HCT116 (cell line): ENCODE measurements at regions not wholly inside any gene's neighbourhood (a gene's known extent, or its start where the extent isn't known, plus 50 kb on each side); places are given as distances from the start of the nearest gene placed in this dataset.

Experiments
- CEBPB ChIP-seq: IDR thresholded peaks from 2 replicates; pipeline ENCODE4 v1.6.1; 2012; ENCODE audit warnings: low read depth
- FOSL1 ChIP-seq: IDR thresholded peaks from 2 replicates; pipeline ENCODE4 v1.6.1; 2012; ENCODE audit warnings: low read depth
- POLR2A ChIP-seq: IDR thresholded peaks from 2 replicates; pipeline ENCODE4 v1.7.0; 2011; ENCODE audit warnings: borderline replicate concordance; ENCODE audit not compliant: insufficient read depth, insufficient read length; ENCODE audit errors: extremely low read depth
- POLR2AphosphoS5 ChIP-seq: IDR thresholded peaks from 2 replicates; pipeline ENCODE4 v1.6.1; 2011; ENCODE audit warnings: mild to moderate bottlenecking, low read depth, low read length, moderate library complexity
- ZNF274 ChIP-seq: fragments of 200-500 bp; sonication (Bioruptor generic); IDR thresholded peaks from 2 replicates; pipeline ENCODE4 v1.6.1; 2014; ENCODE audit warnings: mild to moderate bottlenecking, low read depth, low read length, inconsistent platforms
- TF ChIP-seq, protein P1 (sequence below), 3 experiments: fragments of 200-600 bp in 1 of 3; sonication (generic) in 1 of 3; IDR thresholded peaks in 2 of 3; conservative IDR thresholded peaks in 1 of 3; 2 replicates each; pipeline ENCODE4 v1.5.1; 2012 to 2017; ENCODE audit warnings: low read depth in 2 of 3, low read length in 2 of 3, antibody characterized with exemption in 1 of 3, borderline replicate concordance in 1 of 3, control low read depth in 1 of 3, mild to moderate bottlenecking in 1 of 3, mixed read lengths in 1 of 3, mixed run types in 1 of 3, moderate library complexity in 1 of 3; ENCODE audit not compliant: insufficient read depth in 1 of 3
- TF ChIP-seq, protein P2 (sequence below): IDR thresholded peaks from 2 replicates; pipeline ENCODE4 v1.6.1; 2011; ENCODE audit warnings: mild to moderate bottlenecking, low read length, moderate library complexity; ENCODE audit not compliant: insufficient replicate concordance; ENCODE audit errors: extremely low read depth
- TF ChIP-seq, protein P3 (sequence below): IDR thresholded peaks from 2 replicates; pipeline ENCODE4 v1.6.1; 2012

DNA sequence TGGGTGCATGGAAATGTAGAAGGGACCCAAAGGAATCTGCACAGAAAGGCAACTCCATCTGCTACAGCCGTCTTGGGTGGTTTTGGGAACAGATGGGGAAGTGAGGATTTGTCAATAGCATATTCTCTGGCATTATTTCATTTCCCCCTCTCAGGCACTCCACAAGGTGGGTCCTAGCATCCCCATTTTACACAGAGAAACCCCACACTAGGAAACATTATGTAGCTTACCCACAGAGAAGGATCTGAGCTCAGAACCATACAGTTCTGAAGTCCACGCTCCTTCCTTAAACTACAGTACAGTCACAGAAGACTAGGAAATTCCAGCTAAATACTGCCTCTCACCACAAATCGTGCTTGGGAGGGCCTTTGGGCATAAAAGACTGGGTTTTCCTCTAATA lies 61.2 kb upstream of the CTNNB1 start:
- TF ChIP-seq ZNF274 (no peak), POLR2A (no peak), POLR2AphosphoS5 (no peak), CEBPB (no peak), FOSL1 (no peak)
- TF ChIP-seq, protein P1, sequence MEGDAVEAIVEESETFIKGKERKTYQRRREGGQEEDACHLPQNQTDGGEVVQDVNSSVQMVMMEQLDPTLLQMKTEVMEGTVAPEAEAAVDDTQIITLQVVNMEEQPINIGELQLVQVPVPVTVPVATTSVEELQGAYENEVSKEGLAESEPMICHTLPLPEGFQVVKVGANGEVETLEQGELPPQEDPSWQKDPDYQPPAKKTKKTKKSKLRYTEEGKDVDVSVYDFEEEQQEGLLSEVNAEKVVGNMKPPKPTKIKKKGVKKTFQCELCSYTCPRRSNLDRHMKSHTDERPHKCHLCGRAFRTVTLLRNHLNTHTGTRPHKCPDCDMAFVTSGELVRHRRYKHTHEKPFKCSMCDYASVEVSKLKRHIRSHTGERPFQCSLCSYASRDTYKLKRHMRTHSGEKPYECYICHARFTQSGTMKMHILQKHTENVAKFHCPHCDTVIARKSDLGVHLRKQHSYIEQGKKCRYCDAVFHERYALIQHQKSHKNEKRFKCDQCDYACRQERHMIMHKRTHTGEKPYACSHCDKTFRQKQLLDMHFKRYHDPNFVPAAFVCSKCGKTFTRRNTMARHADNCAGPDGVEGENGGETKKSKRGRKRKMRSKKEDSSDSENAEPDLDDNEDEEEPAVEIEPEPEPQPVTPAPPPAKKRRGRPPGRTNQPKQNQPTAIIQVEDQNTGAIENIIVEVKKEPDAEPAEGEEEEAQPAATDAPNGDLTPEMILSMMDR (IDR thresholded peaks at IDR 0.05 in 2 of 3, conservative IDR thresholded peaks at IDR 0.05 in 1 of 3; ENCODE audit: borderline replicate concordance in 1 of 3, insufficient read depth in 1 of 3, low read depth in 2 of 3, low read length in 2 of 3), result no peak
- TF ChIP-seq, protein P2, sequence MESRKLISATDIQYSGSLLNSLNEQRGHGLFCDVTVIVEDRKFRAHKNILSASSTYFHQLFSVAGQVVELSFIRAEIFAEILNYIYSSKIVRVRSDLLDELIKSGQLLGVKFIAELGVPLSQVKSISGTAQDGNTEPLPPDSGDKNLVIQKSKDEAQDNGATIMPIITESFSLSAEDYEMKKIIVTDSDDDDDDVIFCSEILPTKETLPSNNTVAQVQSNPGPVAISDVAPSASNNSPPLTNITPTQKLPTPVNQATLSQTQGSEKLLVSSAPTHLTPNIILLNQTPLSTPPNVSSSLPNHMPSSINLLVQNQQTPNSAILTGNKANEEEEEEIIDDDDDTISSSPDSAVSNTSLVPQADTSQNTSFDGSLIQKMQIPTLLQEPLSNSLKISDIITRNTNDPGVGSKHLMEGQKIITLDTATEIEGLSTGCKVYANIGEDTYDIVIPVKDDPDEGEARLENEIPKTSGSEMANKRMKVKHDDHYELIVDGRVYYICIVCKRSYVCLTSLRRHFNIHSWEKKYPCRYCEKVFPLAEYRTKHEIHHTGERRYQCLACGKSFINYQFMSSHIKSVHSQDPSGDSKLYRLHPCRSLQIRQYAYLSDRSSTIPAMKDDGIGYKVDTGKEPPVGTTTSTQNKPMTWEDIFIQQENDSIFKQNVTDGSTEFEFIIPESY, result no peak
- TF ChIP-seq, protein P3, sequence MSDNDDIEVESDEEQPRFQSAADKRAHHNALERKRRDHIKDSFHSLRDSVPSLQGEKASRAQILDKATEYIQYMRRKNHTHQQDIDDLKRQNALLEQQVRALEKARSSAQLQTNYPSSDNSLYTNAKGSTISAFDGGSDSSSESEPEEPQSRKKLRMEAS, result no peak
